ENCODE measurements at regions not wholly inside any gene's neighbourhood (a gene's known extent, or its start where the extent isn't known, plus 50 kb on each side); places are given as distances from the start of the nearest gene placed in this dataset.

DNA sequence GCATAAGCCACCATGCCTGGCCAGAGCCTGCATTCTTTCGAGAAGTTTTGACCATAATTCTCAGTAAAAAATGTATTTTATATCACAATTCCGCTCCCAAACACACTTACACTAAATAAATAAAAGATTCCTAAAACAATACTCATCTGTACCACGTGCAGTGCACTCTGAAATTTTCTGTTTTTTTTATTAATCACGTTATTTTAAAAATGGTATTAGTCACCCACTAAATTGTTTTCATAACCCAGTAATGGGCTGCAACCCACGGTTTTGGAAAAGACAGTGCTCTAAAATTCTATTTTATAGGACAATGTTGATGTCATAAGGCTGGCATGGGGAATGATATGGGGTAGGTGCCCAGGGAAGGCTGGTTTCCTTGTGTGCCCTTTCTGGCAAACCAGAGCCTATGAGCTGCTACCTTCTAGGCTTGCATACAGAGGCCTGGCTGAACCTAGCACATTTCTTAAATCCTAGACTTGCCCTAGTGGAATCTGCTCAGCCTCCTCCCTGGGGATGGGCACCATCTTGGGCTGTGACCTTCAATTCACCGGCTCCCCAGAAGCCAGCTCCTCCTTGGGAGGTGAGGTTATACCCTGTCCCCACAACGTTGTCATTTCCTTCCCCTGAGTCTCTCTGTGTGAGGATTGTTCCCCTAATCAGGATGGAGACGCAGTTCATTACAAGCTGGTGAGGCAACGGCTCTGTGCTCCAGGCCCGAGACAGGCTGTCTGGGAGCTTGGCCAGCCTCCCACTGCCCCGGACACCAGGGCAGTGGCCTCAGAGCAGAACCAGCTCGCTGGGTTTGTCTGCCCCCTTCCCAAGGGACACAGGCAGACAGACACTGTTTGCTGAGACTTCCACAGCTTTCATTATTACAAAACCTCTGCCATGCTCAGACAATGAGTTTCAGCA, 116.5 kb upstream of the NAV2 start:
- Mint-ChIP-seq H3K4me3 (no peak overlapping the region), H3K4me1 (no peaks in the 10 kb centered on the region), H3K9me3 (no peaks in the 10 kb centered on the region), H3K36me3 (ENCODE audit: low read depth) (no peaks in the 10 kb centered on the region), H3K27ac (no peak overlapping the region), H3K27me3 (no peaks in the 10 kb centered on the region)
- intact Hi-C loops (cut with micrococcal nuclease) = no loop called here
- DNase-seq = no peak

DNA sequence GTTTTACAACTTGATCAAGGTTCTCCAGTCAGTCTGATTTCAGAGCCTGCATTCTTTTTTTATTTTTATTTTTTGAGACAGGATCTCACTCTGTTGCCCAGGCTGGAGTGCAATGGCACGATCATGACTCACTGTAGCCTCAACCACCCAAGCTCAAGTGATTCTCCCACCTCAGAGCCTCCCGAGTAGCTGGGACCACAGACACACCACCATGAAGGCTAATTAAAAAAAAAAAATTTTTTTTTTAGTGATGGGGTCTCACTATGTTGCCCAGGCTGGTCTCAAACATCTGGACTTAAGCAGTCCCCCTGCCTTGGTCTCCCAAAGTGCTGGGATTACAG, 117.2 kb upstream of the NAV2 start:
- DNase-seq = no peak
- no peaks in the 10 kb centered on the region for H3K36me3 Mint-ChIP-seq (ENCODE audit: low read depth)
- H3K4me3 Mint-ChIP-seq = no peak overlapping the region
- H3K4me1 Mint-ChIP-seq = no peaks in the 10 kb centered on the region
- no peak overlapping the region for H3K27ac Mint-ChIP-seq
- H3K27me3 Mint-ChIP-seq = no peaks in the 10 kb centered on the region
- H3K9me3 Mint-ChIP-seq = no peaks in the 10 kb centered on the region
- intact Hi-C loops (cut with micrococcal nuclease) = no loop called here

DNA sequence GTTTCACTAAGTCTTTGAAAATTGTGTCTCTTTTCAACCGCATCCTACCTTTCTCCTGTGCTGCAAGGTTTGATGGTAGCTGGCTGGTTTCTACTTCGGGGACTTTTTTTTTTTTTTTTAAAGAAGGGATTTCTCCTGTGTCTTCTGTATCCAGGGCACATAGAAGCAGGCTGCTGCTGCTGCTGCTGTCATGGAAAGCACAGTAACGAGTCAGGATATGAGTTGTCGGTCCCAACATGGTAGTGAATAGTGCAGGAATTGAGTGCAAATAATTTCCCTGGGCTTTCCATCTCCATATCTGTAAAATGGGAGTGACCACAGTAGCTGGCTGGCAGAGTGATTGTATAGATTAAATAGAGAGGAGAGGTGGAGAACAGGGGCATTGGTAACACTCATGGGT, 118.3 kb upstream of the NAV2 start:
- H3K4me3 Mint-ChIP-seq = no peak overlapping the region
- intact Hi-C loops (cut with micrococcal nuclease) = no loop called here
- H3K27ac Mint-ChIP-seq = no peak overlapping the region
- no peaks in the 10 kb centered on the region for H3K4me1 Mint-ChIP-seq
- H3K27me3 Mint-ChIP-seq = no peaks in the 10 kb centered on the region
- H3K36me3 Mint-ChIP-seq (ENCODE audit: low read depth) = no peaks in the 10 kb centered on the region
- DNase-seq = no peak
- H3K9me3 Mint-ChIP-seq = no peaks in the 10 kb centered on the region

DNA sequence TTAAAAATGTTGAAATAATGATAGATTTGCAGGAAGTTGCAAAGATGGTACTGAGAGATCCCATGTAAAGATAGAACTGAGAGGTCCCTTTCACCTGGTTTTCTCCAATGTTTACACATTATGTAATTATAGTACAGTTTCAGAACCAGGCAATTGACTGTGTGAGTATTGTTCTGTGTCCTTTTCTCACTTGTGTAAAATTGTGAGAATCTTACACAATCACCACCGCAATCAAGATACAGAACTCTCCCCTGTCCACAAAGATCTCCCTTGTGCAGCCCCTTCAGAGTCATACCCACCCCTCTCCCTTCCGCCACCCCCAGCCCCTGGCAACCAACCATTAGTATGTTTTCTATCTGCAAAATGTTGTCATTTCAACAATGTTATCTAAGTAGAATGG, 119.8 kb upstream of the NAV2 start:
- no peaks in the 10 kb centered on the region for H3K36me3 Mint-ChIP-seq (ENCODE audit: low read depth)
- no peaks in the 10 kb centered on the region for H3K9me3 Mint-ChIP-seq
- no peak overlapping the region for H3K4me3 Mint-ChIP-seq
- intact Hi-C loops (cut with micrococcal nuclease) = no loop called here
- DNase-seq = no peak
- no peaks in the 10 kb centered on the region for H3K27me3 Mint-ChIP-seq
- no peak overlapping the region for H3K27ac Mint-ChIP-seq
- no peaks in the 10 kb centered on the region for H3K4me1 Mint-ChIP-seq

DNA sequence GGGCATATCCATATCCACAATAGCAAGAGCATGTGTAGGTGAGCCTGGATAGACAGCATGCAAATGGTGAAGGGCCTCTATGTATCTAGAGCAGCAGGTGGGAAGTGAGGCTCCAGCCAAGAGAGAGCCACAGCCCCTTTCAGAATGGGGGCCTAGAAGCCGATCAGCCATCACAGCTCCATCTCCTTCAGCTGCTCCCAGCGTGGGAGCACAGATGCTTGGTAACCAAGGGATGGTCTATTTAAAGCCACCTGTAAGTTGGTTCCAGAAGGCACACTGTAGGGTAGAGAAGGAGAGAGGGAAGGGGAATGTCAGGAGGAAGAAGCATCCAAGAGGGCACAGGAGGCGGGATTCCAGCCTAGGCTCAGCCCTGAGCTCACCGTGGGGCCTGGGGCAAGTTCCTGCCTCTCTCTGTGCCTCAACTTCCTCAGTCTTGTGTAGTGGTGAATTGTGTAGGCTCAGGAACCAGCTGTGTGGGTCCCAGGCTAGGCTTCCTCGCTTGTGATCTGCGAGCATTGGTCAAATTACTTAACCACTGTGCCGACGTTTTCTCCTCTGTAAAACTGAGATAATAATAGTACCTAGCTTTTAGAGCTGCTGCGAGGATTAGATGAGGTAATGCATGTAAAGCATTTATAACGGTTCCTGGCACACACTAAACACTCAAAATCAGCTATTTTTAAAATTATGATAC, 122.9 kb upstream of the NAV2 start:
- Mint-ChIP-seq H3K27ac (no peak overlapping the region), H3K4me3 (no peak overlapping the region), H3K4me1 (no peaks in the 10 kb centered on the region), H3K27me3 (no peaks in the 10 kb centered on the region), H3K36me3 (ENCODE audit: low read depth) (no peaks in the 10 kb centered on the region), H3K9me3 (no peaks in the 10 kb centered on the region)
- no peak for DNase-seq
- intact Hi-C loops (cut with micrococcal nuclease) = no loop called here

DNA sequence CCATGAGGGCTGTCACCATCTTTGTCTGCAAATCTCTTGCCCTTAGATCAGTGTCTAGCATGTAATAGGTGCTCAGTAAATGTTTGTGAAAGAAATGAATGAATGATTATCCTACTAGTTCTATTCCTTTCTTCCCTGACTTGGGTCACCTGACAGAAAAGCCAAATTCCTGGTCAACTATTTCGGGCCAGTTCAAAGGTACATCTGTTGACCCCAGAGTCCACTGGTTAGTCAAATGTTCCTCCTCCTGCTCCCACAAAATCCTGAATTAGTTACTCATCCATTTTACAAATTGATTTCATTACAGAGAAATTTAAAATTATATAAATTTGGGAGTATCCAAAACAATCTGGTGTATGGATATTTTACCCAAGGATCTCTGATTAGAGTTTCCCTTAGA, 124.7 kb upstream of the NAV2 start:
- H3K27me3 Mint-ChIP-seq = no peaks in the 10 kb centered on the region
- H3K9me3 Mint-ChIP-seq = no peaks in the 10 kb centered on the region
- no peak overlapping the region for H3K4me3 Mint-ChIP-seq
- H3K27ac Mint-ChIP-seq = no peak overlapping the region
- DNase-seq = no peak
- H3K36me3 Mint-ChIP-seq (ENCODE audit: low read depth) = no peaks in the 10 kb centered on the region
- intact Hi-C loops (cut with micrococcal nuclease) = no loop called here
- H3K4me1 Mint-ChIP-seq = no peaks in the 10 kb centered on the region

DNA sequence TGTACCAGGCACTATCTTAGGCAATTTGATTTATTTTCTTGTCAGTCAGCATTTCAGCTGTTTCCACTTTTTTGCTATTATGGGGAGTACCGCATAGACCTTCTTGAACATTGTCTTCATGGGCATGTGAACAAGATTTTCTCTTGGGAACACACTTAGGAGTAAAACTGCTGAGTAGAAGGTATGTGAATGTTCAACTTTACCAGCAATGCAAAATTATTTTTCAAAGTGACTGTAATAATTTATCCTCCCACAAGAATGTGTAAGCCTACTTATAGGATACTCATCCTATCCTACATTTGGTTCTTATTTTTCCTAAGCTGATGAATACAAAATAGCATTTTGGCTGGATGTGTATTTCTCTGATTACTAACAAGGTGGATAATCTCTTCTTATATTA, 132.0 kb upstream of the NAV2 start:
- no peaks in the 10 kb centered on the region for H3K9me3 Mint-ChIP-seq
- no peaks in the 10 kb centered on the region for H3K27me3 Mint-ChIP-seq
- intact Hi-C loops (cut with micrococcal nuclease) = no loop called here
- H3K4me3 Mint-ChIP-seq = no peak overlapping the region
- no peaks in the 10 kb centered on the region for H3K36me3 Mint-ChIP-seq (ENCODE audit: low read depth)
- H3K27ac Mint-ChIP-seq = no peak overlapping the region
- no peak for DNase-seq
- no peaks in the 10 kb centered on the region for H3K4me1 Mint-ChIP-seq

DNA sequence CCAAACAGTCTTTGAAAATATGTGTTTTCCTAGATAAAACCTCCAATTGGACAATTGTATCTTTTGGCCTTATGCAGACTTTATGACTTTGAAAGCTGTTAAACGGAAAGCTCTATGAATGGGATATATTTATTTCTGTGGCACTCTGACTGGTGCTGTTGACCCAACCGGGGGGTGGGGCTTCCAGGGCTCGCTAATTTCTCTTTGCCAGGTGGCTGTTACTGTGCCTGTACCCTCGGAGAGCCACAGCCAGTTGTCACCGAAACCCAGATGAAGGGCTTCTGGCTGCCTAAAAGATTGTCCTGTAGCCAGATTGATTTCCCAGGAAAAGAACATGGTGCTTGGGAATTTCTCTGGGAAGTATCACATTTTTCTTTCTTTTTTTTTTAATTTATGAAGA, 132.7 kb upstream of the NAV2 start:
- Mint-ChIP-seq H3K4me1 (no peaks in the 10 kb centered on the region), H3K9me3 (no peaks in the 10 kb centered on the region), H3K36me3 (ENCODE audit: low read depth) (no peaks in the 10 kb centered on the region), H3K27me3 (no peaks in the 10 kb centered on the region), H3K27ac (no peak overlapping the region), H3K4me3 (no peak overlapping the region)
- intact Hi-C loops (cut with micrococcal nuclease) = no loop called here
- no peak for DNase-seq

DNA sequence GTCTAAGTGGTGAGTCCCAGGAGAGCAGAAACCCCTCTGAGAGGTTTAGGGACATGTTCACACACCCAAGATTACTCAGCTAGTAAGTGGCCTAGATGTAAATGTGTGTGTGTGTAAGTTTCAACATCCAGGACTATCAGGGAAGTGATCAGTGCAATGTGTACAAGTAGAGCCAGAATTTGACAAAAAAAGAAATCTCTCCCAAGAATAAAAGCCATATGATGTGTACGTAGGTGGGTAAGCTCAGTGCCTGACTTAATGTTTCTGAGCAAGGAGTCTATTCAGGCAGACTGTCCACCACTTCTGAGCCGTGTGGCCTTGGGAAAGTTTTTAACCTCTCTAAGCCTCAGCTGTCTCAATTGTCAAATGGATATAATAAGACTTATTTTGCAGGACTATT, 133.8 kb upstream of the NAV2 start:
- no peaks in the 10 kb centered on the region for H3K9me3 Mint-ChIP-seq
- no peak overlapping the region for H3K27ac Mint-ChIP-seq
- no peaks in the 10 kb centered on the region for H3K27me3 Mint-ChIP-seq
- intact Hi-C loops (cut with micrococcal nuclease) = no loop called here
- no peaks in the 10 kb centered on the region for H3K4me1 Mint-ChIP-seq
- no peak overlapping the region for H3K4me3 Mint-ChIP-seq
- no peaks in the 10 kb centered on the region for H3K36me3 Mint-ChIP-seq (ENCODE audit: low read depth)
- DNase-seq = no peak

DNA sequence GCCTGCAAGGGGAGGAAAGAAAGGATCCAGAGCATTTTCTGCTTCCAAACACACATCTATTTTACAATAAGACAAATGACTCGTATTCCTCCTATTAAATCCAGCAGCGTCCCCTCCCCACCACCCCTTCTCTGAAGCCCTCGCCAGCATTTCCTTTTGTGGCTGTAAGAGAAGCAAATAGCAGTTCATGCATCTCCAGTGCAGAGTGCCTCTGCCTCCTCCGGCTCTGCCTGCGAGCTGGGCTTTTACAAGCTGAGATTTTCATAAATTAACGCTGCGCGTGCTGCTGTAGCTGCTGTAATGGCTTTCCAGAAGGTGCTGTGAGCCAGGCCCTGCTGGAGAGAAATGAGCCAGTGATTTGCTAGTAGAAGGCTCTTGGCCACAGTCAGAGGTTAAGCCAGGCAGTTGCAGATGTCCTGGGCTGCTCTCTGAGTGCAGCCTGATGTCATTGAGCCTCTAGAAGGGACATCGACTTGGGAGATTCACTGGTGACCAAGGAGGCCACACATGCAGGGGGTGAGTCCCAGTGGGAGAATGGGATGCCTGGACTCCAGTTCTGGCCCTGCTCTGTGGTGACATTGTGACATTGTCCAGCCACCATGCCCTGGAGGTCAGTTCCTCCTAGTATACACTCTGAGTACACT, 134.5 kb upstream of the NAV2 start:
- no peak overlapping the region for H3K4me3 Mint-ChIP-seq
- no peak for DNase-seq
- no peaks in the 10 kb centered on the region for H3K9me3 Mint-ChIP-seq
- no peaks in the 10 kb centered on the region for H3K27me3 Mint-ChIP-seq
- H3K27ac Mint-ChIP-seq = no peak overlapping the region
- H3K4me1 Mint-ChIP-seq = no peaks in the 10 kb centered on the region
- H3K36me3 Mint-ChIP-seq (ENCODE audit: low read depth) = no peaks in the 10 kb centered on the region
- intact Hi-C loops (cut with micrococcal nuclease) = no loop called here

DNA sequence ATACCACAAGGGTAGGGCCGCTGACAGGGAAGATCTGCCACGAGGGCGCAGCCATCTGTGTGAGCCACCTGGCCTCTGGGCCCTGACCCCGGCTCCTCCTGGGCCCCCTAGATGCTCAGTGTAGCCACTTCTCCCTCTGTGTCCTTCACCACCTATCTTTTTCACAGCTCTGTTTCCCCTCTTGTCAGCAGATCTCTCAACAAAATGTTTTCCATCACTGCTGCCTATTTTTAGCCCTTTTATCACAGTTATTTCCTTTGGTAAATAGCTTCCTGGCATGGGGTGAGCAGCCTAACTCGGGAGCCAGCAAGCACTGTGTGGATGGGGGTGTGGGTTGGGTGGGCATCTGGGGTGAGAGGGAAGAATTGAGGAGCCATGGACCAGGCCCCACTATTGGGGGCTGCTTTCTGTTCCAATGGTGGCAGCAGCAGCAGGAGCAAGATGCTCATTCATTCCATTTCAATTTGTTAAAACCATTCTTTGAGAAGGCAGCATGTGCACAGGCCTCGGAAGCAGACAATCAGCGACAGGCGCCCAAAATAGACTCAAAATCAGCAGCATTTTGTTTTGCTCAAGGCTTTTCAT, 135.2 kb upstream of the NAV2 start:
- H3K4me1 Mint-ChIP-seq = no peaks in the 10 kb centered on the region
- intact Hi-C loops (cut with micrococcal nuclease) = no loop called here

DNA sequence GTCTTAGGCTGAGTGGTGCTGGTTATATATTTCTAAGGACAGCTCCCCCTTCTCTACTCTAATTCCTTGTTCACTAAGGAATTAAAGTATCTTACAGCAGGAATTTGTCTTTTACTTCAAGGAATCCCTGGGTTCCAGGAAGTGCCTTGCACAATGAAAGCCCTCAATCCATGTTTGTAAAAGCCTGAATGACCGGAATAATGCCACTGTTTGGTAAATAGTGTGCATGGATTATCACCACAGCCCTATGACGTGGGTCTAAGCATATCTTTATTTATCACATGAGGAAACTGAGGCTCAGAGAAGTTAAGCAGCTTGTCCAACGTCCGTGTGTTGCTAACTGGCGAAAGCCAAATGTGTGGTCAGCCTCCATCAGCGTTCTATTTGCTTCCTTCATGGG, 135.7 kb upstream of the NAV2 start:
- no peak overlapping the region for H3K4me3 Mint-ChIP-seq
- no peaks in the 10 kb centered on the region for H3K9me3 Mint-ChIP-seq
- no peaks in the 10 kb centered on the region for H3K36me3 Mint-ChIP-seq (ENCODE audit: low read depth)
- H3K27ac Mint-ChIP-seq = no peak overlapping the region
- no peaks in the 10 kb centered on the region for H3K27me3 Mint-ChIP-seq
- no peak for DNase-seq
- intact Hi-C loops (cut with micrococcal nuclease) = no loop called here
- no peaks in the 10 kb centered on the region for H3K4me1 Mint-ChIP-seq

More for the DNA sequence above, 135.2 kb upstream of the NAV2 start:
- no peaks in the 10 kb centered on the region for H3K9me3 Mint-ChIP-seq
- no peaks in the 10 kb centered on the region for H3K36me3 Mint-ChIP-seq (ENCODE audit: low read depth)
- no peaks in the 10 kb centered on the region for H3K27me3 Mint-ChIP-seq
- H3K4me3 Mint-ChIP-seq = no peak overlapping the region
- DNase-seq = no peak
- H3K27ac Mint-ChIP-seq = no peak overlapping the region

DNA sequence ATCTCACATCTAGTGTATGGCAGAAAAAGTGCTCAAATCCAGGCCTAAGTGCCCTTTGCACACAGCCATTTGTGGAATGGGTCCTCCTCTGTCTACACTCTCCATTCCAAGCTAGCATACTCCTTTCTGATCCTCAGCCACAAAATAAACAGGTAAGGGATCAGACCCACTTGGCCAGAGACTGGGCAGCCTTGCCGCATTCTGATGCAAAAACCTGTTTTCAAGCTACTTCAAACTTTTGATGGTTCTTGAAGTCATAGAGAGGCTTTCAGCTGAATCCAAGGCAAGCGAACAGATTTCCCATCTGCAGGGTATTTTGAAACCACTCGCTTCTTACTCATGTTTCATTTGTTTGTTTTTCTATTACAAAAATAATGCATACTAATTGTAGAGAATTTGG, 136.6 kb upstream of the NAV2 start:
- no peak for DNase-seq
- no peaks in the 10 kb centered on the region for H3K9me3 Mint-ChIP-seq
- H3K27me3 Mint-ChIP-seq = no peaks in the 10 kb centered on the region
- intact Hi-C loops (cut with micrococcal nuclease) = no loop called here
- H3K4me3 Mint-ChIP-seq = no peak overlapping the region
- no peak overlapping the region for H3K27ac Mint-ChIP-seq
- no peaks in the 10 kb centered on the region for H3K4me1 Mint-ChIP-seq
- H3K36me3 Mint-ChIP-seq (ENCODE audit: low read depth) = no peaks in the 10 kb centered on the region

DNA sequence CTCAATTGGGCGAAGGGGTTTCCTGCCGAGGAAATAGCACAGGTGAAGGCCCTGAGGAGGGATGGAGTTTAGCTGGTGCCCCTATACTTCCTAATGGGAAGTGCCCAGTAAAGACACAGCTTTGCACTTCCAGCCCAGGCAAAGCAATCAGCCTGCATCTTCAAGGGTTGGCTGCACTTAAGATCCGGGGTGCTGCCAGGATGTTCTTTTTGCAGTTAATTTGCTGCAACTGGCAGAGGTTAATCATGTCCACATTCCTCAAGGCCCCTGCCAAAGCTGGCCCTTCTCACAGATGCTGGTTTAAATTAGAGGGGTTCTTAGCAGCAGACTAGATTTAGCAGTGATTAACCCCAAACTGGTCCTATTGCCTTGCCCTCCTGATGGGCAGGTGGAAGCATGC, 137.7 kb upstream of the NAV2 start:
- H3K4me1 Mint-ChIP-seq = no peaks in the 10 kb centered on the region
- H3K27me3 Mint-ChIP-seq = no peaks in the 10 kb centered on the region
- DNase-seq = no peak
- intact Hi-C loops (cut with micrococcal nuclease) = no loop called here
- no peak overlapping the region for H3K27ac Mint-ChIP-seq
- H3K9me3 Mint-ChIP-seq = no peaks in the 10 kb centered on the region
- no peak overlapping the region for H3K4me3 Mint-ChIP-seq
- H3K36me3 Mint-ChIP-seq (ENCODE audit: low read depth) = no peaks in the 10 kb centered on the region
